HG02642 (cell line): ENCODE measurements at regions not wholly inside any gene's neighbourhood (a gene's known extent, or its start where the extent isn't known, plus 50 kb on each side); places are given as distances from the start of the nearest gene placed in this dataset.
"Not testable (repeated sequence)": the region's sequence is repeated elsewhere in the genome, so short reads cannot be mapped to it uniquely, and the experiment has no call there.

ENCODE experiments used
- ATAC-seq: cut with Tn5 transposase; IDR thresholded peaks from one replicate; pipeline ENCODE4 v1.9.1; 2021; ENCODE audit warnings: mild to moderate bottlenecking; ENCODE audit not compliant: unreplicated experiment, poor library complexity

DNA sequence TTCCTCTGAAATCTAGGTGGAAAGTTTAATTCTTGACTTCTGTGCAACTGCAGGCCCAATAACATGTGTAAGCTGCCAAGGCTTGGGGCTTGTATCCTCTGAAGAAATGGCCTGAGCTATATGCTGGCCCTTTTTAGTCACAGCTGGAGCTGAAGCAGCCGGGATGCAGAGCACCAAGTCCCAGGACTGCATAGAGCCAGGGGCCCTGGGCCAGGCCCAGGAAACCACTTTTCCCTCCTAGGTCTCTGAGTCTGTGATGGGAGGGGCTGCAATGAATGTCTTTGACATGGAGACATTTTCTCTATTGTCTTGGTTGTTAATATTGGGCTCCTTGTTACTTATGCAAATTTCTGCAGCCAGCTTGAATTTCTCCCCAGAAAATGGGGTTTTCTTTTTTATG, 588.5 kb downstream of the CENPC start:
- no peak for ATAC-seq

- ATAC-seq: no peak
Measured at GRCh38 chr4:66956426-66956825, 588.9 kb downstream of the CENPC start.

DNA sequence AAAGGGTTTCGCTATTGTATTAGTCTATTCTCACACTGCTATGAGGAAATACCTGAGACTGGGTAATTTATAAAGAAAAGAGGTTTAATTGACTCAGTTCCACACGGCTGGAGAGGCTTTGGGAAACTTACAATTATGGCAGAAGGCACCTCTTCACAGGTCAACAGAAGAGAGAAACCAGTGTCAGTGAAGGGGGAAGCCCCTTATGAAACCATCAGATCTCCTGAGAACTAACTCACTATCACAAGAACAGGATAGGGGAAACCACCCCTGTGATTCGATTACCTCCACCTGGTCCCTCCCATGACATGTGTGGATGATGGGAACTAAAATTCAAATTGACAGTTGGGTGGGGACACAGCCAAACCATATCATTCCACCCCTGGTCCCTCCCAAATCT, 589.5 kb downstream of the CENPC start:
- ATAC-seq: no peak

DNA sequence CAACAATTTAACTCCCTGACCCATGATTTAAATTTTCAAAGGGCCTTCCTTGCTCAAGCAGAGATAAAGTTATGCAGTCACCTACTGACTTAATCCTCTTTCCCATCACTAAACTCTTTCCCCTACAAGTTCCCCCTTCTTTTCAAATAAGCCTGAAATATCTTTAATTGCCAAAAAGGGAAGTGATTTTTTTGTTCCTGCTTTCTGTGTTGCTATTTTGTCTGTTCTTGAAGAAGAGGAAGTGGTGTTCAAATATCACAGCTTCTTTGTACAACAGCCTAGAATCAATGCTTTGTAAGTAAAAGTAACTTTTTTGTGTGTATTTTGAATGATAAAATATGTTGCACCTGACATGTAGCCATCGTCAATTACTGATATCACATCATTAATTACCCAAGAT, 595.9 kb downstream of the CENPC start:
- no peak for ATAC-seq

GRCh38 chr4:66946761-66947160, 598.5 kb downstream of the CENPC start:
- ATAC-seq: no peak

DNA sequence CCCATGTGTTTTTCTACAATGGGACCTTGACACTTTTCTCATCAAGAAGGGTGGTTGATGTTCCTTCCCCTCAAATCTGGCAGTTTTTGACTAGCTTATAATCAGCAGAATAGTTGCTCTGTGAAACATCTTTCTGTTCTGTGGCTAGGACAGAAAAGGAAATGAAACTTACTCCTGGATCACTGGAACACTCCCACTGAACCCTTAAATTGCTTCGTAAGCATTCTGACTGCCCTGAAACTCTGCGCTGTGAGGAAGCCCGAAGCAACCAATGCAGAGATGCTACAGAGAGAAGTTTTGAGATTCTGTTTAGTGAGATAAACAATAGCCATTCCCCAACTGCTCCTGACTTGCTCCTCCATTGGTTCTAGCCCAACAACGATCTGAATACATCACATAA, 602.2 kb downstream of the CENPC start:
- no peak for ATAC-seq

DNA sequence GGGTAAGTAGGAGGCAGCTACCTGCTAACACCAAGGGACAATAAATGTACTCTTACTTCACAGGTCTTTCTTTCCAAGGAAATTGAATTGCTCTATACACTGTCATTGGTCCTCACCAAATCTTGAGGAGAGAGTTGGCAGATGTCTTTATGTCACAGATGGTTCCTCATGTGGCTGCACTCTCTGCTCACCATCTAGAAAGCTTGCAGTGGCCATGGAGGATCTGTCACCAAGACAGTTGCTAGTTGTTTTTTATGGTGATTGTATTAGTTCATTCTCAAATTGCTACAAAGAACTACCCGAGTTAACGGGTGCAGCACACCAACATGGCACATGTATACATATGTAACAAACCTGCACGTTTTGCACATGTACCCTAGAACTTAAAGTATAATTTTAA, 613.3 kb downstream of the CENPC start:
- ATAC-seq: not testable (repeated sequence)

GRCh38 chr4:66930206-66930605, 615.1 kb downstream of the CENPC start:
- no peak for ATAC-seq

GRCh38 chr4:66929748-66930147, 615.6 kb downstream of the CENPC start:
- ATAC-seq: no peak

GRCh38 chr4:66928881-66929280, 616.4 kb downstream of the CENPC start:
- not testable (repeated sequence) for ATAC-seq

DNA sequence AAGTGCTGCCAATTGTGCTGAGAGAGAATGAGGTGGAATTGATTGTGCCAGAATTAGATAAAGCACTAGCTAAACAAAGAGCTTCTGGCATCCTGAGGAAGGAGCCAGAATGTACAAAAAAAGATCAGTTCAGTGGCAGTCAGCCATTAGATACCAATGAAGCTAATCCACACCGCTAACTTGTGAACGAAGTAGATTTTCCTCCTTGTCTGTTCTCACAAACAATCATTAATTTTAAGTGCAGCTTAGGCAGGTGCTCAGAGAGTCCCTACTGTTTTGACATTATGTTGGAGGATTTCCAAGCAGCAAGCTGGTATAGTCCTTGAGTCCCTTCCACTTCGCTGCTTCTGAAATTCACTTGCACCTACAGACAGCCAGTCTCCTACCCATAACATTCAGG, 617.4 kb downstream of the CENPC start:
- no peak for ATAC-seq

DNA sequence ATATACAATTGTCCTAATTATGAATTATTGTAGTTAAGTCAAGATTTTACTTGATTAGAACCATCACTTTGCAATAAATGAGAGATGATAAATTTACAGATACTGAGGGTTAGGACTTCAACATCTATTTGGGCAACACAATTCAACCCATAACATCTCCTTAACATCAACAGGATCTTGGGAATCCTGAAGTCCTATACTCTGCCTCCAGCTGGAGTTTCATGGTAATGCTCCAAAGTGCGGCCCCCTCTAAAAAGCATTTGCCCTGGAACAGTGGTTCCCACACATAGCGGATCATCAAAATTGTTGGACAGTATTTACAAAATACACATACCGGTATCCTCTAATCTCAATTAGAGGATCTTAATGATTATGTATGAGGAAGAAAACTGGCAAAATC, 618.6 kb downstream of the CENPC start:
- no peak for ATAC-seq

GRCh38 chr4:66923081-66923865, 622.0 kb downstream of the CENPC start:
- ATAC-seq: no peak

GRCh38 chr4:66921433-66921832, 623.9 kb downstream of the CENPC start:
- no peak for ATAC-seq

DNA sequence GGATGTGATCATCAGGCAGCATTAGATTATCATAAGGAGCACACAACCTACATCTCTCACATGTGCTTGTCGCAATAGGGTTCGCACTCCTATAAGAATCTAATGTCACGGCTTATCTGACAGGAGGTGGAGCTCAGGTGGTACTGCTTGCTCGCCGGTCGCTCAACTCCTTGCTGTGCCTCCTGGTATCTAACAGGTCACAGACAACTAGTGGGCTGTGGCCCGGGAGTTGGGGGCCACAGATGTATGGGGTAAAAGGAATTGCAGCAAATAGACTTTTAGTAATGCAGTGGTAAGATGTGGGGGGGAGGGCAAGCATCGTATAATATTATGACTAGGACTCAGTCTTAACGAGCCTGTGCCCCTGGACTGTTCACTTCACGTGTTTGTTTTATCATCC, 624.8 kb downstream of the CENPC start:
- no peak for ATAC-seq

GRCh38 chr4:66911880-66912279, 633.4 kb downstream of the CENPC start:
- no peak for ATAC-seq

- no peak for ATAC-seq
Measured at GRCh38 chr4:66906314-66906713, 639.0 kb downstream of the CENPC start.

DNA sequence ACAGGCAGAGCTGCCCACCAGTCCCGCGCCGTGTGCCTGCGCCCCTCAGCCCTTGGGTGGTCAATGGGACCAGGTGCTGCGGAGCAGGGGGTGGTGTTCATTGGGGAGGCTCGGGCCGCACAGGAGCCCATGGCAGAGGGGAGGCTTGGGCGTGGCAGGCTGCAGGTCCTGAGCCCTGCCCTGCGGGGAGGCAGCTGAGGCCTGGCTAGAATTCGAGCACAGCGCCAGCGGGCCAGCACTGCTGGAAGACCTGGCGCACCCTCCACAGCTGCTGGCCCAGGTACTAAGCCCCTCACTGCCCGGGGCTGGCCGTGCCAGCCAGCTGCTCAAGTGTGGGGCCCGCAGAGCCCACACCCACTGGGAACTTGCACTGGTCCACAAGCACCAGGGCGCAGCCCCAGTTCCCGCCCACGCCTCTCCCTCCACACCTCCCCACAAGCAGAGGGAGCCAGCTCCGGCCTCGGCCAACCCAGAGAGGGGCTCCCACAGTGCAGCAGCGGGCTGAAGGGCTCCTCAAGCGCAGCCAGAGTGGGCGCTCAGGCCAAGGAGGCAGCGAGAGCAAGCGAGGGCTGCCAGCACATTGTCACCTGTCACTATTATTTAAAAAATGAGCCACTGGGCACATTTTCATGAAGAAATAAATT, 645.8 kb downstream of the CENPC start:
- ATAC-seq: no peak

- no peak for ATAC-seq
Measured at GRCh38 chr4:66893807-66894206, 651.5 kb downstream of the CENPC start.

- no peak for ATAC-seq
Measured at GRCh38 chr4:66887061-66887460, 658.2 kb downstream of the CENPC start.

- no peak for ATAC-seq
Measured at GRCh38 chr4:66885501-66886165, 659.7 kb downstream of the CENPC start.

DNA sequence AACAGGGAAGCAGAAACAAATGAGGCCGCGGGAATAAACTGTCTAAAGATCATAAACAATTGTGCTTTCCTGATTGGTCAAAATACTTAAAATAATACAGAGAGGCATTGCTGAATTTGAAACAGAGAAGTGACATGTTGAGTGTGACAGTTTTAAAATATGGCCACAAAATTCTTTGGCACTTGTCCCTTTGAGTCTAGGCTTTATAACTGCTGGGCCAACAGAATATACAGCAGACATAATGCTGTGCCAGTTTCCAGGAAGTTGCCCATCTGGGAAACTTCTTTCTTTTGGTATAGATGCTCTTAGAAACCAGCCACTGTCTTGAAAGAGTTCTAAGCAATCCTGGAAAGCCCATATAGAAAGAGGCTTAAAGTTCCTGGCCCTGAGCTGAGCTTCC, 668.4 kb downstream of the CENPC start:
- no peak for ATAC-seq
